B cell (primary cell): ENCODE measurements at regions not wholly inside any gene's neighbourhood (a gene's known extent, or its start where the extent isn't known, plus 50 kb on each side); places are given as distances from the start of the nearest gene placed in this dataset.

Source experiments
- ATAC-seq: fragments of 200-7000 bp; cut with Tn5 transposase; one replicate; pipeline ENCODE4 v1.10.0; 2021; ENCODE audit warnings: low read depth, mild to moderate bottlenecking, moderate number of reproducible peaks, moderate library complexity
- CTCF ChIA-PET: fragments of 350-600 bp; sonication (Branson Sonifier 250); formaldehyde crosslinking; loops from one replicate; lab custom pipeline; 2021; ENCODE audit warnings: antibody characterized with exemption, inconsistent platforms; lab: Charles Lee
- POLR2A ChIA-PET: fragments of 350-600 bp; sonication (Branson Sonifier 250); formaldehyde crosslinking; loops from one replicate; lab custom pipeline; 2021; ENCODE audit warnings: antibody characterized with exemption; lab: Charles Lee
- DNase-seq: peaks from one replicate; pipeline ENCODE4 v3.0.0; 2013
- H2AFZ ChIP-seq: 2 replicates; pipeline ENCODE4 v1.6.1; 2012; ENCODE audit warnings: mild to moderate bottlenecking, low read depth, low read length; ENCODE audit not compliant: insufficient read depth, poor library complexity, severe bottlenecking
- H3K27ac ChIP-seq, 2 donors: 1 replicate in 1 of 2; 2 replicates in 1 of 2; pipeline ENCODE4 v1.5.1; 2012 to 2013; ENCODE audit warnings: low read length in 2 of 2, mild to moderate bottlenecking in 2 of 2, moderate library complexity in 1 of 2
- H3K27me3 ChIP-seq, 4 experiments: fragments of 200-600 bp in 1 of 4; sonication (generic) in 1 of 4; replicated peaks in 1 of 4; 1 replicate in 2 of 4; 2 replicates in 2 of 4; pipeline versions ENCODE4 v1.6.1 to v1.7.0; 2013 to 2016; ENCODE audit warnings: low read length in 3 of 4, mild to moderate bottlenecking in 2 of 4, mixed read lengths in 1 of 4, moderate library complexity in 1 of 4; ENCODE audit not compliant: insufficient read depth in 4 of 4, control insufficient read depth in 3 of 4; ENCODE audit errors: control extremely low read depth in 1 of 4
- H3K36me3 ChIP-seq, 2 experiments: replicated peaks in 1 of 2; 1 replicate in 1 of 2; 2 replicates in 1 of 2; pipeline versions ENCODE4 v1.6.1 to v1.7.1; 2013; ENCODE audit warnings: low read length in 1 of 2; ENCODE audit not compliant: insufficient read depth in 2 of 2, control insufficient read depth in 1 of 2; ENCODE audit errors: control extremely low read depth in 1 of 2, extremely low read depth in 1 of 2
- H3K4me1 ChIP-seq, 2 donors: fragments of 200-600 bp in 1 of 2; sonication (generic) in 1 of 2; 1 replicate in 1 of 2; 2 replicates in 1 of 2; pipeline versions ENCODE4 v1.5.1 to v1.6.1; 2013 to 2017; ENCODE audit warnings: low read length in 2 of 2; ENCODE audit not compliant: control insufficient read depth in 2 of 2, insufficient read depth in 2 of 2
- H3K4me2 ChIP-seq: replicated peaks from 2 replicates; pipeline ENCODE3; 2012; ENCODE audit warnings: mild to moderate bottlenecking, low read depth, low read length; ENCODE audit not compliant: poor library complexity, severe bottlenecking
- H3K4me3 ChIP-seq, 5 experiments: fragments of 200-600 bp in 1 of 5; sonication (generic) in 1 of 5; 1 replicate in 3 of 5; 2 replicates in 2 of 5; pipeline versions ENCODE4 v1.5.1 to v1.7.0; 2011 to 2016; ENCODE audit warnings: low read length in 4 of 5, mild to moderate bottlenecking in 4 of 5, low read depth in 2 of 5, control low read depth in 1 of 5, moderate library complexity in 1 of 5; ENCODE audit not compliant: insufficient read depth in 1 of 5; ENCODE audit errors: control extremely low read depth in 1 of 5, extremely low read depth in 1 of 5
- H3K79me2 ChIP-seq: fragments of 200-600 bp; sonication (generic); one replicate; pipeline ENCODE4 v1.6.0; 2016; ENCODE audit warnings: low read length; ENCODE audit not compliant: control insufficient read depth, insufficient read depth
- H3K9ac ChIP-seq: fragments of 200-600 bp; sonication (generic); 2 replicates; pipeline ENCODE4 v1.6.1; 2017; ENCODE audit warnings: mild to moderate bottlenecking, low read length, moderate library complexity
- H3K9me3 ChIP-seq, 3 donors: one replicate each; pipeline versions ENCODE4 v1.6.1 to v1.7.1; 2013; ENCODE audit warnings: low read length in 2 of 3; ENCODE audit not compliant: control insufficient read depth in 2 of 3, insufficient read depth in 1 of 3; ENCODE audit errors: control extremely low read depth in 1 of 3
- H4K20me1 ChIP-seq: 2 replicates; pipeline ENCODE4 v1.6.0; 2012; ENCODE audit warnings: mild to moderate bottlenecking, low read length; ENCODE audit not compliant: insufficient read depth, control insufficient read depth, poor library complexity, severe bottlenecking
- H3K27ac Mint-ChIP-seq: one replicate; pipeline ENCODE4 v1.8.0; 2021; ENCODE audit warnings: mixed read lengths
- H3K27me3 Mint-ChIP-seq: one replicate; pipeline ENCODE4 v1.8.0; 2021; ENCODE audit warnings: mixed read lengths
- H3K4me1 Mint-ChIP-seq: one replicate; pipeline ENCODE4 v1.8.0; 2021; ENCODE audit warnings: mixed read lengths
- H3K4me3 Mint-ChIP-seq: one replicate; pipeline ENCODE4 v1.8.0; 2021; ENCODE audit warnings: mixed read lengths
- H3K9me3 Mint-ChIP-seq: one replicate; pipeline ENCODE4 v1.8.0; 2022; ENCODE audit warnings: mixed read lengths; ENCODE audit not compliant: insufficient read depth
- CTCF ChIP-seq: fragments of 200-600 bp; IDR thresholded peaks from one replicate; pipeline ENCODE4 v1.8.0; 2022; ENCODE audit warnings: antibody characterized with exemption, mild to moderate bottlenecking
- EZH2 ChIP-seq: IDR thresholded peaks from 2 replicates; pipeline ENCODE4 v1.6.1; 2012; ENCODE audit warnings: borderline replicate concordance, low read depth, mild to moderate bottlenecking, moderate library complexity, low read length; ENCODE audit not compliant: insufficient read depth, poor library complexity, severe bottlenecking
- WGBS: methylation state at CpG from one replicate; pipeline ENCODE4 v1.1.5; 2013; ENCODE audit warnings: missing lambda C conversion rate; ENCODE audit not compliant: insufficient coverage; 5-methylcytosine and 5-hydroxymethylcytosine counted together
- intact Hi-C: fragments of 100-400 bp; cut with micrococcal nuclease; formaldehyde crosslinking; loops from one replicate; pipeline ENCODE4 v1.10.0; 2022

- H3K27ac ChIP-seq, result no peak overlapping the region
- no peak for TF ChIP-seq CTCF
- TF ChIP-seq EZH2, result no peak
- no peaks in the 10 kb centered on the region for H3K36me3 ChIP-seq
- H3K27ac Mint-ChIP-seq, result no peak overlapping the region
- H3K4me1 Mint-ChIP-seq, result no peaks in the 10 kb centered on the region
- CTCF ChIA-PET, result no interaction called here
- H3K4me3 ChIP-seq, result no peak overlapping the region
- H3K4me1 ChIP-seq, result no peaks in the 10 kb centered on the region
- H2AFZ ChIP-seq, result no peak overlapping the region
- ATAC-seq (no peak), DNase-seq (no peak)
- peaks cover 18% of the 10 kb centered on the region for H3K27me3 Mint-ChIP-seq
- no CpG with 5 or more reads among the region's 3 CpGs for WGBS
- no peak overlapping the region for H3K9ac ChIP-seq
- H3K9me3 Mint-ChIP-seq, result no peaks in the 10 kb centered on the region
- H3K27me3 ChIP-seq, result peaks cover 0 to 5% (median 0%) of the 10 kb centered on the region in 4 experiments
- H4K20me1 ChIP-seq, result no peaks in the 10 kb centered on the region
- intact Hi-C loops, result no loop called here
- POLR2A ChIA-PET, result no interaction called here
- no peak overlapping the region for H3K4me2 ChIP-seq
- H3K4me3 Mint-ChIP-seq, result no peak overlapping the region
- H3K79me2 ChIP-seq, result no peaks in the 10 kb centered on the region
- H3K9me3 ChIP-seq, result no peaks in the 10 kb centered on the region
Measured at GRCh38 chr16:56136256-56136655, 55.0 kb upstream of the GNAO1 start.

DNA sequence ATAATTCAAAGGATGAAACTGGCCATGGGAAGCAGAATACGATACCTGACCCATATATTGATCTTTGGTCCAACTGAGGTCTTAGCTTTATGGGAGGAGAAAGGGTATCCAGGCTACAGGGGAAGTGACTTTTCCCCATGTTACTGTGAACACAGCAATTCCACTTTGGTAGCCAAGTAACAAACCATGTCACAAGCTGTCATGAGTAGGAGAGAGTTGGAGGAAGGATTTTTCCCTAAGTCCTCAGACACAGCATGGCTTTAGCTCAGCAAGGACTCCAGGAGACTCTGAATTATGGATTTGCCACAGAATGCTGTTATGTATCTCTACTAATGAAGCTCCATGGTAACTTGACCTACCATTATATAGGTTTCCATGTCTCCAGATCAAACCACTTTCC is 56.5 kb upstream of the GNAO1 start:
- no peaks in the 10 kb centered on the region for H3K79me2 ChIP-seq
- no peak overlapping the region for H3K4me3 Mint-ChIP-seq
- no peak overlapping the region for H3K4me2 ChIP-seq
- no CpG with 5 or more reads among the region's 1 CpG for WGBS
- H3K27me3 ChIP-seq, result peaks cover 0 to 5% (median 0%) of the 10 kb centered on the region in 4 experiments
- no peaks in the 10 kb centered on the region for H3K9me3 Mint-ChIP-seq
- H4K20me1 ChIP-seq, result no peaks in the 10 kb centered on the region
- POLR2A ChIA-PET, result no interaction called here
- no peaks in the 10 kb centered on the region for H3K36me3 ChIP-seq
- H3K9me3 ChIP-seq, result peaks cover 0 to 2% (median 0%) of the 10 kb centered on the region in 3 donors
- H3K27me3 Mint-ChIP-seq, result peaks cover 23% of the 10 kb centered on the region
- ATAC-seq (no peak), DNase-seq (no peak)
- H2AFZ ChIP-seq, result no peak overlapping the region
- H3K4me1 Mint-ChIP-seq, result no peaks in the 10 kb centered on the region
- no peak for TF ChIP-seq CTCF
- TF ChIP-seq EZH2, result no peak
- intact Hi-C loops, result no loop called here
- no peak overlapping the region for H3K27ac ChIP-seq
- H3K27ac Mint-ChIP-seq, result no peak overlapping the region
- CTCF ChIA-PET, result interaction anchor here (0.8 kb wide), 1 partner anchor 39 kb away, joined by 4 read pairs; no protein-coding TSS in a partner anchor
- H3K4me1 ChIP-seq, result no peaks in the 10 kb centered on the region
- no peak overlapping the region for H3K4me3 ChIP-seq
- H3K9ac ChIP-seq, result no peak overlapping the region
